ENCODE measurements at regions not wholly inside any gene's neighbourhood (a gene's known extent, or its start where the extent isn't known, plus 50 kb on each side); places are given as distances from the start of the nearest gene placed in this dataset.

DNA sequence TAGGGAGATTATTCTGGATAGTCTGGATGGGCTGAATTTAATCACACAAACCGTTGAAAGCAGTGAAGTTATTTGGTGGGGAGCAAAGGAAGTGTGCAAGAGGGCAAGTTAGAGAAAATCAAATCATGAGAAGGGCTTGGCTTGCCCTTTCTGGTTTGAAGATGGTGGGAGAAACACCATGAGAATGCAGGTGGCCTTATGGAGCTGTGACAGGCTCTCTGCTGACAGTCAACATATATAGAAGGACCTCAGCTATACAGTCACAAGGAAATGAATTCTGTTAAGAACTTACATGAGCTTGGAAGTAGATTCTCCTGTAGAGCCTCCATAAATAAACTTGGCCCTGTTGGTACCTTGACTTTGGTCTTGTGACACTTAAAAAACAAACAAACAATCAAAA is 72.3 kb downstream of the GMNC start:
- no peak overlapping the region for H3K4me3 ChIP-seq (ENCODE audit: low read depth, low read length)
- in situ Hi-C loops (cut with HindIII; ENCODE audit: low sequenced_read_pairs) = no loop called here
- DNase-seq (ENCODE audit: low read depth) = no peak
- TF ChIP-seq, protein P1, sequence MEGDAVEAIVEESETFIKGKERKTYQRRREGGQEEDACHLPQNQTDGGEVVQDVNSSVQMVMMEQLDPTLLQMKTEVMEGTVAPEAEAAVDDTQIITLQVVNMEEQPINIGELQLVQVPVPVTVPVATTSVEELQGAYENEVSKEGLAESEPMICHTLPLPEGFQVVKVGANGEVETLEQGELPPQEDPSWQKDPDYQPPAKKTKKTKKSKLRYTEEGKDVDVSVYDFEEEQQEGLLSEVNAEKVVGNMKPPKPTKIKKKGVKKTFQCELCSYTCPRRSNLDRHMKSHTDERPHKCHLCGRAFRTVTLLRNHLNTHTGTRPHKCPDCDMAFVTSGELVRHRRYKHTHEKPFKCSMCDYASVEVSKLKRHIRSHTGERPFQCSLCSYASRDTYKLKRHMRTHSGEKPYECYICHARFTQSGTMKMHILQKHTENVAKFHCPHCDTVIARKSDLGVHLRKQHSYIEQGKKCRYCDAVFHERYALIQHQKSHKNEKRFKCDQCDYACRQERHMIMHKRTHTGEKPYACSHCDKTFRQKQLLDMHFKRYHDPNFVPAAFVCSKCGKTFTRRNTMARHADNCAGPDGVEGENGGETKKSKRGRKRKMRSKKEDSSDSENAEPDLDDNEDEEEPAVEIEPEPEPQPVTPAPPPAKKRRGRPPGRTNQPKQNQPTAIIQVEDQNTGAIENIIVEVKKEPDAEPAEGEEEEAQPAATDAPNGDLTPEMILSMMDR (IDR thresholded peaks at IDR 0.05; ENCODE audit: low read depth, low read length, missing control alignments) = no peak

DNA sequence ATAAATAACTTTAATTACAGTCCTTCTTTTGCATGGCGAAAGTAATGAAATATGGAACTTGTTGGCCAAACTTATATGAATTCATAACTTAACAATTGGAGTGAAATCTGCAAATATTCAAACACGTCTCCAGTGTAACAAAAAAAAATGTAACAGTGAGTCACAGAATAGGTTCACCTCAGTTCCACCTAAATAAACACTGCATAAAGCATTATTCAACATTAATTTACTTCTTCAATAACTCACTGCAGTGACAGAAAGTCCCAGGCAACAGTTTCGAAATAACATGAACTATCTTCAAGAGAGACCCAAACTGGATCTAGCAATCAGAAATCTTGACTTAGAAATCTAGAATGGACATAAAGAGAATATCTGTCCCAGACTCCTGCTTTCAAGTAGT is 75.6 kb downstream of the GMNC start:
- no peak overlapping the region for H3K4me3 ChIP-seq (ENCODE audit: low read depth, low read length)
- TF ChIP-seq, protein P1 (IDR thresholded peaks at IDR 0.05; ENCODE audit: low read depth, low read length, missing control alignments) = no peak
- no peak for DNase-seq (ENCODE audit: low read depth)
- in situ Hi-C loops (cut with HindIII; ENCODE audit: low sequenced_read_pairs) = no loop called here

DNA sequence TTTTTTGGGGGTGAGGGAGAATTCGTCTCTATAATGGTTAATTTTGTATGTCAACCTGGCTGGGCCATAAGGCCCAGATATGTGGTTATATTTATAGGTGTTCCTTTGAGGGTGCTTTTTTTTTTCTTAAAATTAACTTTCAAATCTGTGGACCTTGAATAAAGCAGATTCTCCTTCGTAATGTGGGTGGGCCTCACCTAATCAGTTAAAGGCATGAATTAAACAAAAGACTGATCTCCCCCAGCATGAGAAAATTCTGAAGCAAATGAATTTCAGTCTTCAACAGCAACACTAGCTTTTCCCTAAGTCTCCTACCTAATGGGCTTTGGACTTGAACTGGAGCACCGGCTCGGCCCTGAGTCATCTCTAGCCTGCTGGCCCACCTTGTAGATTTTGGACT is 77.4 kb downstream of the GMNC start:
- in situ Hi-C loops (cut with HindIII; ENCODE audit: low sequenced_read_pairs) = no loop called here
- no peak for DNase-seq (ENCODE audit: low read depth)
- H3K4me3 ChIP-seq (ENCODE audit: low read depth, low read length) = no peak overlapping the region
- TF ChIP-seq, protein P1 (IDR thresholded peaks at IDR 0.05; ENCODE audit: low read depth, low read length, missing control alignments) = no peak

DNA sequence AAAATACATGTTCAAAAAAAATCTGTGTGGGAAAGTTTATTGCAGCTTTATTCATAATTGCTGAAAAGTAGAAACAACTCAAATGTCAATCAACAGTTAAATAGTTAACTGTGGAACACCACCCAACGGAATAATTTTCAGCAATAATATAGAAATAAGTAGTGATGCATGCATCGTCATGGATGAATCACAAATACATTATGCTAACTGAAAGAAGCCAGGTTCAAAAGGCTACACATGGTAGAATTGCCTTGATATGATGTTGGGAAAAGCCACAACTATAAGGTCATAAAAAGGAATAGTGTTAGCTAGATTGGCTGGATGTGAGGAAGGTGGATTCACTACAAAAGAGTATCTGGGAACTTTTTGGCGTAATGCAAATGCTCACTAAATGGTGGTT is 82.0 kb downstream of the GMNC start:
- DNase-seq (ENCODE audit: low read depth) = no peak
- TF ChIP-seq, protein P1 (IDR thresholded peaks at IDR 0.05; ENCODE audit: low read depth, low read length, missing control alignments) = no peak
- in situ Hi-C loops (cut with HindIII; ENCODE audit: low sequenced_read_pairs) = no loop called here
- no peak overlapping the region for H3K4me3 ChIP-seq (ENCODE audit: low read depth, low read length)

DNA sequence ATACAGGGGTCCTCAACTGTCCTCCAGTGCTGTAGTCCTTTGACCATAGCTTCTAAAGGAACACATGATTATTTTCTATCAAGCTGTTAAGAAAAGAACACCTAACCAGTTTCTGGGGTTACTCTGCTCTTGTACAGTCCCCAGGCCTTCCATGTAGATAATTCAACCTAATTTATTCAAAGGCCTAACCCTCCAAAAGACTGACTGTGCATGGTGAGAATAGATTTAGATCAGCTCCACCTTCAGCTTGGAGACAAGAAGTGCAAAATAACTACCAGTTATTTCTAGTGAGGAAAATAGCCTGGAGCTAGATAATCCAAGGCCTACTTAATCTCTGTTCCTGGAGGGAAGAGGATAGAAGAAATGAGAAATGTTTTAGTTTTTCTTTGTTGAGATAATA is 87.9 kb downstream of the GMNC start:
- TF ChIP-seq, protein P1 (IDR thresholded peaks at IDR 0.05; ENCODE audit: low read depth, low read length, missing control alignments) = no peak
- no peak for DNase-seq (ENCODE audit: low read depth)
- no peak overlapping the region for H3K4me3 ChIP-seq (ENCODE audit: low read depth, low read length)
- in situ Hi-C loops (cut with HindIII; ENCODE audit: low sequenced_read_pairs) = no loop called here

DNA sequence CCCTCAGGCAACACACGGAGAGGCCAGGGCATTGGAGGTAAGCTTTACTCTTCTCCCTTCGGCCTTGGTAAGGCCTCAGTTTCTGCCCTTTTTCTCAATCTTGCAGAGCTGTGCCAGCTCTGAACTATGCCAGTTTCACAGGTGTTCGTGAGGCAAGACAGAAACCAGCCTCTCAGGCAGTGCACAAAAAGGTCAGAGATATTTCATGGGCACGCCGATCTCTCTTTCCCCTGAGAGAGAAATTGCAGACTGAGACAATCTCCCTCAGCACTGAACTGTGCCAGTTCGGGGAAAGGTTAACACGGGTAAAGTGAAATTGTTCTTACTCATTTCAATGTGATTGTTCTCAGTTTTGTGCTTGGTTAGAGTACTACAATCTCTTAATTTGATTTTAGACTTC is 88.5 kb downstream of the GMNC start:
- TF ChIP-seq, protein P1 (IDR thresholded peaks at IDR 0.05; ENCODE audit: low read depth, low read length, missing control alignments) = no peak
- in situ Hi-C loops (cut with HindIII; ENCODE audit: low sequenced_read_pairs) = no loop called here
- no peak overlapping the region for H3K4me3 ChIP-seq (ENCODE audit: low read depth, low read length)
- DNase-seq (ENCODE audit: low read depth) = no peak

DNA sequence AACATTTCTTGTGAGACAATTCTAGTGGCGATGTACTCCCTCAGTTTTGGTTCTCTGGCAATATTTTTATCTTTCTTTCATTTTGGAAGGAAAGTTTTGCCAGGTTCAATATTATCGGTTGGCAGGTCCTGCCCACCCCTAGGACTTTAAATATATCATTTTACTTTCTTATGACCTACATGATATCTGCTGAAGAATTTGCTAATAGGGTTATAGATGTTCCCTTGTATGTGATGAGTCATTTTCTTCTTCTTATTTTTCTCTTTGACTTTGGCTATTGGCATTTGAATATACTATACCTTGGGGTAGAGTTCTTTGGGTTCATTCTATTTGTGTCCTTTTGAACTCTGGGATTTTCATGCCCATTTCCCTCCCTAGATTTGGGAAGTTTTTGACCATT is 89.7 kb downstream of the GMNC start:
- TF ChIP-seq, protein P1 (IDR thresholded peaks at IDR 0.05; ENCODE audit: low read depth, low read length, missing control alignments) = no peak
- in situ Hi-C loops (cut with HindIII; ENCODE audit: low sequenced_read_pairs) = no loop called here
- DNase-seq (ENCODE audit: low read depth) = no peak
- H3K4me3 ChIP-seq (ENCODE audit: low read depth, low read length) = no peak overlapping the region
